Ovary (tissue), 3 donors: ENCODE measurements at regions not wholly inside any gene's neighbourhood (a gene's known extent, or its start where the extent isn't known, plus 50 kb on each side); places are given as distances from the start of the nearest gene placed in this dataset.

Experiments
- CTCF ChIP-seq, 3 donors: fragments of 450-650 bp in 2 of 3; fragments of 200-600 bp in 1 of 3; IDR thresholded peaks; one replicate each; pipeline versions ENCODE4 v1.5.1 to v1.8.0; 2016 to 2022; ENCODE audit warnings: antibody characterized with exemption in 3 of 3, mild to moderate bottlenecking in 1 of 3
- POLR2A ChIP-seq: fragments of 450-650 bp; IDR thresholded peaks from one replicate; pipeline ENCODE4 v1.6.1; 2017; ENCODE audit warnings: antibody characterized with exemption, mild to moderate bottlenecking, moderate library complexity
- donor health status: DM: no; HTN: no; CAD: no.

GRCh38 chr1:101667761-101668160, 329.0 kb downstream of the OLFM3 start:
- no peak for TF ChIP-seq CTCF (IDR thresholded peaks at IDR 0.05)
- TF ChIP-seq POLR2A: no peak
